HG02759 (cell line): ENCODE measurements at regions not wholly inside any gene's neighbourhood (a gene's known extent, or its start where the extent isn't known, plus 50 kb on each side); places are given as distances from the start of the nearest gene placed in this dataset.
"Not testable (repeated sequence)": the region's sequence is repeated elsewhere in the genome, so short reads cannot be mapped to it uniquely, and the experiment has no call there.

Experiments used
- ATAC-seq: cut with Tn5 transposase; IDR thresholded peaks from one replicate; pipeline ENCODE4 v1.9.1; 2021; ENCODE audit warnings: mild to moderate bottlenecking, moderate library complexity; ENCODE audit not compliant: unreplicated experiment

- no peak for ATAC-seq
These were observed 709.4 kb downstream of the PCDH17 start for GRCh38 chr13:58340895-58341294.

GRCh38 chr13:58341318-58341717 is 709.8 kb downstream of the PCDH17 start:
- no peak for ATAC-seq

- no peak for ATAC-seq
These were observed 711.5 kb downstream of the PCDH17 start for GRCh38 chr13:58343076-58343475.

- ATAC-seq: not testable (repeated sequence)
These were observed 720.6 kb downstream of the PCDH17 start for GRCh38 chr13:58352100-58352499.

GRCh38 chr13:58369936-58370335 is 738.4 kb downstream of the PCDH17 start:
- no peak for ATAC-seq

- ATAC-seq: no peak
These were observed 744.8 kb downstream of the PCDH17 start for GRCh38 chr13:58376349-58376748.

- no peak for ATAC-seq
These were observed 745.2 kb downstream of the PCDH17 start for GRCh38 chr13:58376775-58377174.

GRCh38 chr13:58379221-58379620 is 747.7 kb downstream of the PCDH17 start:
- no peak for ATAC-seq

GRCh38 chr13:58385336-58385735 is 753.8 kb downstream of the PCDH17 start:
- ATAC-seq: not testable (repeated sequence)

- ATAC-seq: no peak
These were observed 766.2 kb downstream of the PCDH17 start for GRCh38 chr13:58397596-58398387.

- no peak for ATAC-seq
These were observed 767.7 kb downstream of the PCDH17 start for GRCh38 chr13:58399263-58399662.

- ATAC-seq: no peak
These were observed 775.0 kb downstream of the PCDH17 start for GRCh38 chr13:58406545-58406944.

GRCh38 chr13:58429917-58430316 is 798.4 kb downstream of the PCDH17 start:
- ATAC-seq: no peak

GRCh38 chr13:58434943-58435342 is 803.4 kb downstream of the PCDH17 start:
- ATAC-seq: no peak

GRCh38 chr13:58437427-58437826 is 805.9 kb downstream of the PCDH17 start:
- no peak for ATAC-seq

- no peak for ATAC-seq
These were observed 815.4 kb downstream of the PCDH17 start for GRCh38 chr13:58446979-58447378.

- ATAC-seq: no peak
These were observed 820.6 kb downstream of the PCDH17 start for GRCh38 chr13:58452123-58452623.

GRCh38 chr13:58455094-58455493 is 823.5 kb downstream of the PCDH17 start:
- ATAC-seq: no peak

GRCh38 chr13:58461217-58461616 is 829.7 kb downstream of the PCDH17 start:
- ATAC-seq: no peak

- ATAC-seq: no peak
These were observed 832.3 kb downstream of the PCDH17 start for GRCh38 chr13:58463841-58464240.

- ATAC-seq: no peak
These were observed 835.6 kb downstream of the PCDH17 start for GRCh38 chr13:58467176-58467575.

GRCh38 chr13:58472483-58472882 is 840.9 kb downstream of the PCDH17 start:
- ATAC-seq: no peak

- ATAC-seq: no peak
These were observed 843.0 kb downstream of the PCDH17 start for GRCh38 chr13:58474581-58474980.
